ENCODE measurements at regions not wholly inside any gene's neighbourhood (a gene's known extent, or its start where the extent isn't known, plus 50 kb on each side); places are given as distances from the start of the nearest gene placed in this dataset.

GRCh38 chr13:57988276-57988675, 356.7 kb downstream of the PCDH17 start:
- H3K4me2 ChIP-seq (ENCODE audit: low read length) = no peak overlapping the region
- Mint-ChIP-seq H3K27ac (ENCODE audit: unreplicated experiment) (no peak overlapping the region), H3K27me3 (ENCODE audit: low read depth, unreplicated experiment) (no peaks in the 10 kb centered on the region), H3K4me1 (ENCODE audit: low read depth, unreplicated experiment) (peaks cover 4% of the 10 kb centered on the region), H3K4me3 (ENCODE audit: unreplicated experiment) (no peak overlapping the region), H3K9me3 (ENCODE audit: unreplicated experiment) (no peaks in the 10 kb centered on the region), H3K36me3 (ENCODE audit: low read depth, unreplicated experiment) (no peaks in the 10 kb centered on the region)
- H2AFZ ChIP-seq (ENCODE audit: low read depth, low read length) = no peak overlapping the region
- no peak overlapping the region for H3K27ac ChIP-seq (ENCODE audit: low read depth, low read length)
- DNase-seq (ENCODE audit: low read depth) (no peak), FAIRE-seq (no peak)
- no peaks in the 10 kb centered on the region for H3K27me3 ChIP-seq (ENCODE audit: insufficient read depth, low read length)
- TF ChIP-seq EZH2 (IDR thresholded peaks at IDR 0.05; ENCODE audit: insufficient read depth, low read length) = no peak
- no peak for TF ChIP-seq CTCF (IDR thresholded peaks at IDR 0.05; ENCODE audit: insufficient read depth, low read depth, low read length)
- H3K79me2 ChIP-seq (ENCODE audit: insufficient read depth, low read length) = no peaks in the 10 kb centered on the region
- H3K9me3 ChIP-seq (ENCODE audit: insufficient read depth, low read depth, low read length) = no peaks in the 10 kb centered on the region
- H3K4me1 ChIP-seq (ENCODE audit: insufficient read depth, low read length) = no peaks in the 10 kb centered on the region
- no peaks in the 10 kb centered on the region for H3K36me3 ChIP-seq (ENCODE audit: insufficient read depth, low read length)
- no peaks in the 10 kb centered on the region for H4K20me1 ChIP-seq (ENCODE audit: insufficient read depth, low read length)
- H3K4me3 ChIP-seq (ENCODE audit: insufficient read depth, low read depth, low read length) = no peak overlapping the region
- H3K9ac ChIP-seq (ENCODE audit: low read length) = no peak overlapping the region

GRCh38 chr13:57991041-57991440, 359.5 kb downstream of the PCDH17 start:
- Histone ChIP-seq H3K36me3 (ENCODE audit: insufficient read depth, low read length) (no peaks in the 10 kb centered on the region), H3K4me1 (ENCODE audit: insufficient read depth, low read length) (no peaks in the 10 kb centered on the region), H2AFZ (ENCODE audit: low read depth, low read length) (no peak overlapping the region), H3K4me2 (ENCODE audit: low read length) (no peak overlapping the region), H3K27ac (ENCODE audit: low read depth, low read length) (no peak overlapping the region), H3K9me3 (ENCODE audit: insufficient read depth, low read depth, low read length) (no peaks in the 10 kb centered on the region), H4K20me1 (ENCODE audit: insufficient read depth, low read length) (no peaks in the 10 kb centered on the region), H3K27me3 (ENCODE audit: insufficient read depth, low read length) (no peaks in the 10 kb centered on the region), H3K79me2 (ENCODE audit: insufficient read depth, low read length) (no peaks in the 10 kb centered on the region), H3K9ac (ENCODE audit: low read length) (no peak overlapping the region), H3K4me3 (ENCODE audit: insufficient read depth, low read depth, low read length) (no peak overlapping the region)
- no peaks in the 10 kb centered on the region for H3K27me3 Mint-ChIP-seq (ENCODE audit: low read depth, unreplicated experiment)
- H3K4me3 Mint-ChIP-seq (ENCODE audit: unreplicated experiment) = no peak overlapping the region
- TF ChIP-seq EZH2 (IDR thresholded peaks at IDR 0.05; ENCODE audit: insufficient read depth, low read length) (no peak), CTCF (IDR thresholded peaks at IDR 0.05; ENCODE audit: insufficient read depth, low read depth, low read length) (no peak)
- H3K36me3 Mint-ChIP-seq (ENCODE audit: low read depth, unreplicated experiment) = no peaks in the 10 kb centered on the region
- no peaks in the 10 kb centered on the region for H3K9me3 Mint-ChIP-seq (ENCODE audit: unreplicated experiment)
- DNase-seq (ENCODE audit: low read depth) (no peak), FAIRE-seq (no peak)
- peaks cover 4% of the 10 kb centered on the region for H3K4me1 Mint-ChIP-seq (ENCODE audit: low read depth, unreplicated experiment)
- no peak overlapping the region for H3K27ac Mint-ChIP-seq (ENCODE audit: unreplicated experiment)

GRCh38 chr13:57992416-57992815, 360.9 kb downstream of the PCDH17 start:
- DNase-seq (ENCODE audit: low read depth) (peak; percentile 39), FAIRE-seq (no peak)
- H3K79me2 ChIP-seq (ENCODE audit: insufficient read depth, low read length) = no peaks in the 10 kb centered on the region
- Mint-ChIP-seq H3K36me3 (ENCODE audit: low read depth, unreplicated experiment) (no peaks in the 10 kb centered on the region), H3K27ac (ENCODE audit: unreplicated experiment) (no peak overlapping the region), H3K27me3 (ENCODE audit: low read depth, unreplicated experiment) (no peaks in the 10 kb centered on the region), H3K9me3 (ENCODE audit: unreplicated experiment) (no peaks in the 10 kb centered on the region), H3K4me1 (ENCODE audit: low read depth, unreplicated experiment) (peaks cover 4% of the 10 kb centered on the region), H3K4me3 (ENCODE audit: unreplicated experiment) (no peak overlapping the region)
- no peaks in the 10 kb centered on the region for H4K20me1 ChIP-seq (ENCODE audit: insufficient read depth, low read length)
- H3K36me3 ChIP-seq (ENCODE audit: insufficient read depth, low read length) = no peaks in the 10 kb centered on the region
- H3K9me3 ChIP-seq (ENCODE audit: insufficient read depth, low read depth, low read length) = no peaks in the 10 kb centered on the region
- no peak overlapping the region for H2AFZ ChIP-seq (ENCODE audit: low read depth, low read length)
- TF ChIP-seq EZH2 (IDR thresholded peaks at IDR 0.05; ENCODE audit: insufficient read depth, low read length) (no peak), CTCF (IDR thresholded peaks at IDR 0.05; ENCODE audit: insufficient read depth, low read depth, low read length) (no peak)
- H3K4me3 ChIP-seq (ENCODE audit: insufficient read depth, low read depth, low read length) = no peak overlapping the region
- H3K4me1 ChIP-seq (ENCODE audit: insufficient read depth, low read length) = no peaks in the 10 kb centered on the region
- no peak overlapping the region for H3K4me2 ChIP-seq (ENCODE audit: low read length)
- no peak overlapping the region for H3K9ac ChIP-seq (ENCODE audit: low read length)
- H3K27me3 ChIP-seq (ENCODE audit: insufficient read depth, low read length) = no peaks in the 10 kb centered on the region
- H3K27ac ChIP-seq (ENCODE audit: low read depth, low read length) = no peak overlapping the region
